PC-9 (cell line): ENCODE measurements at regions not wholly inside any gene's neighbourhood (a gene's known extent, or its start where the extent isn't known, plus 50 kb on each side); places are given as distances from the start of the nearest gene placed in this dataset.
A peak's percentile ranks its signal among the peaks of the same experiment; 100 is the strongest.

ENCODE experiments used
- BruUV-seq: library from RNA; stranded (reverse); fragments of 400-500 nt; replicated peaks from 2 replicates; lab custom pipeline; 2021; lab: Mats Ljungman, UMichigan
- CTCF ChIA-PET: fragments of 300-600 bp; sonication (Branson Sonifier 250); formaldehyde crosslinking; loops from one replicate; lab custom pipeline; 2022; ENCODE audit warnings: antibody characterized with exemption; lab: Charles Lee
- POLR2A ChIA-PET: fragments of 300-600 bp; sonication (Branson Sonifier 250); formaldehyde crosslinking; loops from one replicate; lab custom pipeline; 2022; ENCODE audit warnings: antibody characterized with exemption; ENCODE audit not compliant: unreplicated experiment; lab: Charles Lee
- DNase-seq, 2 experiments: peaks; one replicate each; pipeline versions ENCODE4 v3.0.0 to v3.0.0-alpha.2; 2015 to 2022; ENCODE audit warnings: mixed read lengths in 1 of 2
- H2AFZ ChIP-seq: fragments of 200-600 bp; sonication (generic); 2 replicates; pipeline ENCODE4 v1.8.1; 2017; ENCODE audit warnings: antibody characterized with exemption
- H3F3A ChIP-seq: fragments of 200-600 bp; sonication (generic); 2 replicates; pipeline ENCODE4 v1.8.1; 2017; ENCODE audit warnings: antibody characterized with exemption, mild to moderate bottlenecking, low read depth; ENCODE audit not compliant: insufficient read depth
- H3K27ac ChIP-seq: fragments of 200-600 bp; sonication (generic); 2 replicates; pipeline ENCODE4 v1.6.1; 2016; ENCODE audit warnings: mixed run types
- H3K27me3 ChIP-seq: fragments of 200-600 bp; sonication (generic); 2 replicates; pipeline ENCODE4 v1.6.1; 2016; ENCODE audit warnings: low read depth, mixed run types; ENCODE audit not compliant: insufficient read depth
- H3K36me3 ChIP-seq: fragments of 200-600 bp; sonication (generic); 2 replicates; pipeline ENCODE4 v1.6.1; 2016; ENCODE audit warnings: low read depth, mixed run types
- H3K4me1 ChIP-seq: fragments of 200-600 bp; sonication (generic); replicated peaks from 2 replicates; pipeline ENCODE4 v1.6.1; 2016; ENCODE audit warnings: mixed run types; ENCODE audit not compliant: insufficient read depth
- H3K4me2 ChIP-seq: fragments of 200-600 bp; sonication (generic); 2 replicates; pipeline ENCODE4 v1.6.1; 2017; ENCODE audit warnings: mixed run types
- H3K4me3 ChIP-seq: fragments of 200-600 bp; sonication (generic); 2 replicates; pipeline ENCODE4 v1.6.1; 2016; ENCODE audit warnings: mixed run types
- H3K79me2 ChIP-seq: fragments of 200-600 bp; sonication (generic); 2 replicates; pipeline ENCODE4 v1.6.1; 2017; ENCODE audit warnings: low read depth, mixed run types
- H3K9me2 ChIP-seq: fragments of 200-600 bp; sonication (generic); 2 replicates; pipeline ENCODE4 v1.8.1; 2017; ENCODE audit warnings: mild to moderate bottlenecking; ENCODE audit not compliant: insufficient read depth
- H3K9me3 ChIP-seq: fragments of 200-600 bp; sonication (generic); 2 replicates; pipeline ENCODE4 v1.8.1; 2016; ENCODE audit warnings: low read depth; ENCODE audit not compliant: insufficient read depth
- H4K20me1 ChIP-seq: fragments of 200-600 bp; sonication (generic); 2 replicates; pipeline ENCODE4 v1.8.1; 2017; ENCODE audit not compliant: insufficient read depth
- CTCF ChIP-seq: fragments of 200-600 bp; sonication (generic); conservative IDR thresholded peaks from 2 replicates; pipeline ENCODE4 v1.6.1; 2017; ENCODE audit warnings: mixed run types, antibody characterized with exemption, mild to moderate bottlenecking, moderate library complexity
- EZH2 ChIP-seq: fragments of 200-600 bp; sonication (generic); IDR thresholded peaks from 2 replicates; pipeline ENCODE4 v1.8.0; 2017; ENCODE audit warnings: antibody characterized with exemption, low read depth
- intact Hi-C: fragments of 100-400 bp; cut with micrococcal nuclease; formaldehyde crosslinking; loops from one replicate; pipeline ENCODE4 v1.10.0; 2022; ENCODE audit not compliant: unreplicated experiment

GRCh38 chr13:53206455-53206854 lies 177.8 kb downstream of the OLFM4 start:
- Histone ChIP-seq H3K4me2 (no peak overlapping the region), H3K9me3 (no peaks in the 10 kb centered on the region), H4K20me1 (no peaks in the 10 kb centered on the region), H3K4me3 (no peak overlapping the region), H3K36me3 (no peaks in the 10 kb centered on the region), H3K9me2 (no peaks in the 10 kb centered on the region), H3K4me1 (no peaks in the 10 kb centered on the region), H2AFZ (no peak overlapping the region), H3K27ac (no peak overlapping the region), H3F3A (no peaks in the 10 kb centered on the region), H3K79me2 (no peaks in the 10 kb centered on the region), H3K27me3 (no peaks in the 10 kb centered on the region; the same call in 1 of the 2 replicates)
- DNase-seq, result no peak
- no peak for TF ChIP-seq EZH2
- peak; percentile 62 for TF ChIP-seq CTCF
- ChIA-PET POLR2A (no interaction called here), CTCF (no interaction called here)
- intact Hi-C loops, result no loop called here
- no TSS peak for BruUV-seq

DNA sequence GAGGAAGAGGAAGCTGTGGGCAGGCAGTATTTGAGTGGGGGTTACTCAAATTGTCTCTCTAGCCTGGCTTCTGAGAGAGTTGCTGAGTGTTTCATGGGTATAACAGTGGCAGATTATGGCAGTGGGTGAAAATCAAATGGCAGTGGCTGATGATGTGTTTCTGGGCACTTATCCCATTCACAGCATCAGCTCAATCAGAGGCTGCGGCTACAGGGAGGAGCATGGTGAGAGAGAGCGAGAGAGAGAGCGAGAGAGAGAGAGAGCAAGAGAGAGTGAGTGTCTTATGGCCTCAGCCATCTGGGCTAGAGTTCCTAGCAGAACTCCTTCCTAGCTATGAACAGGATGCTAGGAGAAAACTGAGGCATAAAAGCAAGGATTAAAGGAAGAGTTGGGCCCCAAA lies 178.9 kb downstream of the OLFM4 start:
- no TSS peak for BruUV-seq
- CTCF ChIA-PET, result no interaction called here
- no peaks in the 10 kb centered on the region for H3K9me2 ChIP-seq
- TF ChIP-seq EZH2, result no peak
- no peak for TF ChIP-seq CTCF
- H3K79me2 ChIP-seq, result no peaks in the 10 kb centered on the region
- POLR2A ChIA-PET, result no interaction called here
- H3K36me3 ChIP-seq, result no peaks in the 10 kb centered on the region
- no peak overlapping the region for H2AFZ ChIP-seq
- no peaks in the 10 kb centered on the region; the same call in 1 of the 2 replicates for H3K27me3 ChIP-seq
- H3K4me3 ChIP-seq, result no peak overlapping the region
- H3F3A ChIP-seq, result no peaks in the 10 kb centered on the region
- H3K9me3 ChIP-seq, result no peaks in the 10 kb centered on the region
- no peak for DNase-seq
- intact Hi-C loops, result no loop called here
- no peaks in the 10 kb centered on the region for H3K4me1 ChIP-seq
- no peak overlapping the region for H3K4me2 ChIP-seq
- no peaks in the 10 kb centered on the region for H4K20me1 ChIP-seq
- no peak overlapping the region for H3K27ac ChIP-seq

DNA sequence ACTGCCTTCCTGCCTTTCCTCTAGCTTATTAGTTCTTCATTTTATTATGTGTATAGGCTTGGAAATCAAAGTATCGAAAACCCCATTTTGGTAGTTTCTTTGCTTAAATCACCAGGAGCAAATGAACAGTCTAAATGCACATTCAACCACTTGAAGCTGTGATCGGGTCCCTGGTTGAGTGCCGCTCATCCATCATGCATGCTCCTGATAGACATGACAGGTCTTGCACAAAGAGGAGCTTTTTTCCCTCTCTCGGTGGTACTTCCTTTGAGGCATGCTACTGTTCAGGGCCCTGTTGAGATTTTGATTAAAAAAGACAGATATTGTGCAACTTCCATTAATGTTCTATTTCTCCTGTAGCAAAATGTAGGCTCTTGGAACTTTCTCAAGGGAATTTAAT lies 185.8 kb downstream of the OLFM4 start:
- ChIA-PET POLR2A (no interaction called here), CTCF (no interaction called here)
- intact Hi-C loops, result no loop called here

More for the DNA sequence above, 185.8 kb downstream of the OLFM4 start:
- Histone ChIP-seq H3F3A (no peaks in the 10 kb centered on the region), H3K4me1 (no peaks in the 10 kb centered on the region), H4K20me1 (no peaks in the 10 kb centered on the region), H3K27me3 (no peaks in the 10 kb centered on the region), H3K27ac (no peak overlapping the region), H3K79me2 (no peaks in the 10 kb centered on the region), H2AFZ (no peak overlapping the region), H3K9me3 (no peaks in the 10 kb centered on the region), H3K4me3 (no peak overlapping the region), H3K36me3 (no peaks in the 10 kb centered on the region), H3K4me2 (no peak overlapping the region), H3K9me2 (no peaks in the 10 kb centered on the region)
- DNase-seq, result no peak
- no TSS peak for BruUV-seq
- TF ChIP-seq CTCF (no peak), EZH2 (no peak)
